GM12872 (cell line): ENCODE measurements at regions not wholly inside any gene's neighbourhood (a gene's known extent, or its start where the extent isn't known, plus 50 kb on each side); places are given as distances from the start of the nearest gene placed in this dataset.

ENCODE experiments used
- TF ChIP-seq, protein P1 (sequence below): IDR thresholded peaks from 3 replicates; pipeline ENCODE4 v1.5.1; 2011; ENCODE audit warnings: low read depth, mild to moderate bottlenecking, low read length, moderate library complexity; ENCODE audit not compliant: insufficient read depth

DNA sequence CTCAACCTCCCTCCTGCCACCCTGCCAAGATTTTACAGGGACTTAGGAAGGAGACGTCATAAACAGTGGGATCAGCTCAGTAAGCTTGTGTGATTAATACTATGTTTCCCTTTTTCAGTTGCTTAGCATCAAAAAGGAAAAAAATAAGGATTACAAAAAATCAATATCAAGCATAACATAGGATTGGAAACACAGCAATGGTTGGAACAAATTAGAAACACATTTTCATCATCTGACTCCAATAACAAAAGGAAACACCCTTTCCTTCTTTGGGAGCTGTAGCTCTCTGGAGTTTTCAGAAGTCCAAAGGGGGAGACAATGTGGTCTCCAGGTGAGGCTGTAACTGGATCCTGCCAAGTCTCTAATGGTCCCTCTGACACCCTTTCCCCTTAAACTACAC, 233.4 kb downstream of the B3GLCT start:
- TF ChIP-seq, protein P1, sequence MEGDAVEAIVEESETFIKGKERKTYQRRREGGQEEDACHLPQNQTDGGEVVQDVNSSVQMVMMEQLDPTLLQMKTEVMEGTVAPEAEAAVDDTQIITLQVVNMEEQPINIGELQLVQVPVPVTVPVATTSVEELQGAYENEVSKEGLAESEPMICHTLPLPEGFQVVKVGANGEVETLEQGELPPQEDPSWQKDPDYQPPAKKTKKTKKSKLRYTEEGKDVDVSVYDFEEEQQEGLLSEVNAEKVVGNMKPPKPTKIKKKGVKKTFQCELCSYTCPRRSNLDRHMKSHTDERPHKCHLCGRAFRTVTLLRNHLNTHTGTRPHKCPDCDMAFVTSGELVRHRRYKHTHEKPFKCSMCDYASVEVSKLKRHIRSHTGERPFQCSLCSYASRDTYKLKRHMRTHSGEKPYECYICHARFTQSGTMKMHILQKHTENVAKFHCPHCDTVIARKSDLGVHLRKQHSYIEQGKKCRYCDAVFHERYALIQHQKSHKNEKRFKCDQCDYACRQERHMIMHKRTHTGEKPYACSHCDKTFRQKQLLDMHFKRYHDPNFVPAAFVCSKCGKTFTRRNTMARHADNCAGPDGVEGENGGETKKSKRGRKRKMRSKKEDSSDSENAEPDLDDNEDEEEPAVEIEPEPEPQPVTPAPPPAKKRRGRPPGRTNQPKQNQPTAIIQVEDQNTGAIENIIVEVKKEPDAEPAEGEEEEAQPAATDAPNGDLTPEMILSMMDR, result no peak

DNA sequence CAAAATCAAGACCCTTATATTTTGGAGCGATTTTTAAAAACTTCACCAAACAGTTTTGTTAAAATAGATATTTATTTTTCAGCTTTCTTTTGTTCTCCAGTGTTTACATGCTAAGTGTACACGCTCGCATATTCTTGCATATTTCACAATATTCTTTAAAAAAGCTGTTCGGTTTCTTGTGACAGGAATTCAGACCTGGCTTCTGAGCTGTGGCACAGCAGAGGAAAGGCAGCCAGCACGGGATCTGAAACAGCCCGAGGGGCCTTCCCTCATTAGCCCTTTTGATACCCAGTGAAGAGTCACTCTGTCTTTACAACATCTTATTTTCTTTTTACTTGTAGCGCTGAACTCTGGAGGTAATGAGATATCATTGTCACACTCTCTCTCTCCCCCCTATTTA, 234.0 kb downstream of the B3GLCT start:
- TF ChIP-seq, protein P1, result no peak

DNA sequence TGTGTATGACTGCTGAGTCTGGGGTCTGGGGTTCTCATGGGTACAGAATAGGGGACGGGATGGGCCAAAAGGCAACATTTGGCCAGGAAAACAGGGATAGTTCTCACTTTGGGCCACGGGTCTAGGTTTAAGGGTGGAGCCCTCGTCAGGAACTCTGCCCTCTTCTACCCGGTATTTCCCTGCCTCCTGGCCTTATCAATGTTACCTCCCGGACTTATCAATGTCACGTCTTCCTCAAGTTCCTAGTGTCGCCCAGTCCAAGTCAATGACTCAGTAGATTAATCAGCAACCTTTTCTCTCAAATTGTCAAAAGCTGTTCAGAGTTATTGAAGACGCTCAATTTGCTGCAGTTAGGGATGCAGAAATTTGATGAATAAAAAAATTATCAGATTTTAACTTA, 234.8 kb downstream of the B3GLCT start:
- TF ChIP-seq, protein P1, result no peak

DNA sequence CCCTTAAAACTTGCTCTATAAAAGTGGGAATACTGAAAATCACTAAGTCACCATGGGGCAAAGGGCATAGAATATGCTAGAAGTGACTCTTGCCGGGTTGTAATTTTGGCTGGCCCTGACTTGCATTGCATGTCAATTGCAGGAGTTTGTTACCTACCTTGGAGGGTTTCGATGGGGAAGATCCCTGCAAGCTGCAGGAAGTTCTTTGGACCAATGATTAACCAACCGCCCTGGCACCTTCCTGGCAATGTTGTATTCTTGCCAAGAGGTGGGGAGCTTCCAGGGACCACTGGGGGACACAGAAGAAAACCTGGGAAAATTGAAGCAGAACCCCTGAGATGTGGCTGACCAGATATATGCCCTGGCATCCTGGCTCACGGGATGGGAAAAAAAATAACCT, 235.8 kb downstream of the B3GLCT start:
- TF ChIP-seq, protein P1, result no peak

DNA sequence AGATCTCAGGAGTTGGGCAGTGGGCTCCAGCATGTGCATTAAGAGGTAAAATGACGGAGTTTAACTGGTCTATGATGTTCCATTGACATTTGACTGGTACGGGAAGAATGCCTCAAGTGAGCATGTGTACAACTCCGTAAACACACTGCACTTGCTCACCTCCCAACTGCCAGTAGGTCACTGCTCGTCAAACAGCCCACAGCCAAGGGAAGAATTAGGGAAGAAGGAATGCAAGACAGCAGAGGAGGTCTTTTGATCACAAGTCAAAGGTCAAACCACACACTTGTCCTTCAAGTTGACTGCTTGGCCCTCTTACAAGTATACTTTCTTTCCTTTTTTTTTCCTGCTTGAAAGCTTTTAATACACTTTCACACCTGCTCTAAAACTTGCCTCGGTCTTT, 236.7 kb downstream of the B3GLCT start:
- TF ChIP-seq, protein P1, result no peak

DNA sequence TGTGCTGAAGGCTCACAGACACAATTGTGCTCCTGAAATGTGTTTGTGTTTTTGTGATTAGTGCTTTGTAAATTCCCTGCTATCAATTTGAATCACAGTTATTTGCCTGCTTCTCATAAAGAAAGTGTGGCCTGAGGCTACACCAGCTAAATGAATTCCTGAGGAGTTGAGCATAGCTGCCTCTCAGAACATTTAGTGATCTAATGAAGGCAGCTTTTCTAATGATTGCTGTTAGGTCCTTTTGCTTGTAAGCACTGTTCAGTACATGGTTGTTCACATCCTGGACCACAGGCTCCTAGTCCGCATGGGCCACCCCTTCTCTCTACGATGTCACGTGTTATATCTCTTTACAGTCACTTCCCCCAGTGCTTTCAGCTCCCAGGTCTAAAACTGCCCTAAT, 238.2 kb downstream of the B3GLCT start:
- TF ChIP-seq, protein P1, result no peak

DNA sequence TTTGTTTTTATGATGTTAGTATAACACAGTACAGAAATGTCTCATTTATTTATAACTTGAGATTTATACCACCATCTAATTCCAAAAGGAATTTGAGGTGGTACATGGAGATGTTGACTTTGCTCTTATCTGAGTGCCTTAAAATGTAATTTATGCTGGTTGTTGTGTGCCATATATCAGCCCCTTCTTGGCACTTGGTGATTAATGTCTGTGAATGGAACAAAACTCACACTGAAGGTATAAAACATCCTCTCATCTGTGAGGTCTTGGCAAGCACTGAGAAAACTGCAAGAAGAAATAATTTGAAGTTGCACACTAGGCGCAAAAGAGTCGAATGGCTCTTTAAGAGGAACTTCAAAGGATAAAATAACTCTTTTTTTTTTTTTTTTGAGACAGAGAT, 240.4 kb downstream of the B3GLCT start:
- TF ChIP-seq, protein P1, result no peak
